ENCODE measurements at regions not wholly inside any gene's neighbourhood (a gene's known extent, or its start where the extent isn't known, plus 50 kb on each side); places are given as distances from the start of the nearest gene placed in this dataset.

- Histone ChIP-seq H4K91ac (ENCODE audit: insufficient read length, low read depth, low read length) (no peak overlapping the region), H4K20me1 (ENCODE audit: control insufficient read depth, insufficient read depth, insufficient read length) (no peaks in the 10 kb centered on the region), H2AFZ (ENCODE audit: low read length) (no peak overlapping the region), H3K27ac (ENCODE audit: insufficient read length, low read depth, low read length) (no peak overlapping the region), H3K23me2 (ENCODE audit: insufficient read length, low read depth, low read length, poor library complexity, severe bottlenecking) (no peaks in the 10 kb centered on the region), H3K23ac (ENCODE audit: insufficient read length, low read depth, low read length) (no peak overlapping the region), H2BK15ac (ENCODE audit: low read depth, low read length) (no peak overlapping the region), H2BK120ac (ENCODE audit: low read depth, low read length, poor library complexity, severe bottlenecking) (no peak overlapping the region), H3T11ph (ENCODE audit: low read length) (no peak overlapping the region), H3K9me3 (ENCODE audit: control insufficient read depth, low read depth, low read length) (no peaks in the 10 kb centered on the region), H3K14ac (ENCODE audit: insufficient read depth, low read length) (no peak overlapping the region), H2BK5ac (ENCODE audit: insufficient read length, low read length) (no peak overlapping the region), H3K79me1 (ENCODE audit: insufficient read depth, low read depth, low read length, poor library complexity, severe bottlenecking) (no peaks in the 10 kb centered on the region), H2BK20ac (ENCODE audit: low read depth, low read length, poor library complexity, severe bottlenecking) (no peak overlapping the region), H3K4ac (ENCODE audit: low read depth, low read length) (no peak overlapping the region), H2AK5ac (ENCODE audit: insufficient read length, low read length) (no peak overlapping the region), H3K27me3 (ENCODE audit: insufficient read depth, low read length) (no peaks in the 10 kb centered on the region), H3K18ac (ENCODE audit: insufficient read length, low read depth, low read length) (no peak overlapping the region), H4K5ac (ENCODE audit: insufficient read length, low read depth, low read length) (no peak overlapping the region), H3K4me2 (ENCODE audit: insufficient read depth, insufficient read length, low read length) (no peak overlapping the region), H3K9ac (ENCODE audit: extremely low read depth, insufficient read length, low read length) (no peak overlapping the region), H3K4me1 (ENCODE audit: insufficient read depth, low read length) (peaks cover 6% of the 10 kb centered on the region; the same call in 1 of the 2 replicates), H4K8ac (replicated peaks; ENCODE audit: insufficient read length, low read depth, low read length) (no peak overlapping the region), H3K79me2 (ENCODE audit: insufficient read depth, low read length) (no peaks in the 10 kb centered on the region), H3K56ac (ENCODE audit: insufficient read length, low read depth, low read length) (no peak overlapping the region), H2BK12ac (ENCODE audit: insufficient read length, low read depth, low read length) (no peak overlapping the region)
- Mint-ChIP-seq H3K27ac (no peak overlapping the region), H3K4me3 (no peak overlapping the region), H3K36me3 (ENCODE audit: insufficient read depth in 1 of 3, low read depth in 3 of 3) (peaks cover 0 to 4% (median 4%) of the 10 kb centered on the region in 3 experiments; a peak in 4 of 7 replicates), H3K9me3 (peaks cover 7 to 8% of the 10 kb centered on the region in 2 experiments; a peak in 3 of 5 replicates), H3K27me3 (ENCODE audit: low read depth) (peaks cover 1% of the 10 kb centered on the region; the same call in 1 of the 2 replicates), H3K4me1 (peaks cover 13 to 16% of the 10 kb centered on the region in 2 experiments)
- TF ChIP-seq CTCF (conservative IDR thresholded peaks at IDR 0.05), result no peak
- DNase-seq, result no peak
These were observed 60.4 kb upstream of the RNF7 start for GRCh38 chr3:141677701-141678100.

Measured in H9 (cell line).